NK-92 treated with Interleukin-12 subunit alpha and Interleukin-12 subunit beta, amount 100 ng/mL, for 24 hours (cell line): ENCODE measurements at regions not wholly inside any gene's neighbourhood (a gene's known extent, or its start where the extent isn't known, plus 50 kb on each side); places are given as distances from the start of the nearest gene placed in this dataset.
A peak's percentile ranks its signal among the peaks of the same experiment; 100 is the strongest.

ENCODE experiments used
- DNase-seq: peaks from one replicate; lab custom pipeline; 2025; lab: John Stamatoyannopoulos, UW

DNA sequence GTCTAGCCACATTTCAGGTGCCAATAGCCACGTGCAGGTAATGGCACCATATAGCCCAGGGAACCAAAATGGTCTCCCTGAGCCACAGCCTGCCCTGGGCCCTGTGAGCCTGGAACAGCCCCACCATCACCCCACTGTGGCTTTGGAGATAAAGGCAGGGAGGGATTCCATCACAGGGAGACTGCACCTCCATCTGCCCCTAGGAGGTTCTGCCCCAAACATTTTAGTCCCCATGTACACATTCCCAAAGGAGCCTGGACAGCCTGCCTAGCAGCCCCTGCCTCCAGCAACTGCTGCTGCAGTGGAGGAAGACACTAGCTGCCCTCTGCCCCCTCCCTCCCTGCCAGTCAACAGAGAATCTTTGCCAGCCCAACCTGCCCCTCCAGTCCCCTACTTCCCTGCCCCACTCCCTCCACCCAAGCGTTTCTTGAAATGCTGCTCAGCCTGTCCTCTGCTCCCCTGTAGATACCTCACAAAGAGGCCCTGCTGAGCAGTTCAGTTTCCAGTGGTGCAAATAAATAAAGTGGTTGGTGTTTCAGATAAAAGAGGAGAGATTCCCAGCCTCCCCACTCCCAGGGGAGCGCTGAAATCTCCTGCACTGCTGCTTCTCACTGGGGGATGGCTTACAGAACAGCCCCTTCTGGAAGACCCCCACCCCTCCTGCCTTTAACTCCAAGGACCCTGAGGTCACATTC, 921.8 kb downstream of the UQCRFS1 start:
- no peak for DNase-seq

DNA sequence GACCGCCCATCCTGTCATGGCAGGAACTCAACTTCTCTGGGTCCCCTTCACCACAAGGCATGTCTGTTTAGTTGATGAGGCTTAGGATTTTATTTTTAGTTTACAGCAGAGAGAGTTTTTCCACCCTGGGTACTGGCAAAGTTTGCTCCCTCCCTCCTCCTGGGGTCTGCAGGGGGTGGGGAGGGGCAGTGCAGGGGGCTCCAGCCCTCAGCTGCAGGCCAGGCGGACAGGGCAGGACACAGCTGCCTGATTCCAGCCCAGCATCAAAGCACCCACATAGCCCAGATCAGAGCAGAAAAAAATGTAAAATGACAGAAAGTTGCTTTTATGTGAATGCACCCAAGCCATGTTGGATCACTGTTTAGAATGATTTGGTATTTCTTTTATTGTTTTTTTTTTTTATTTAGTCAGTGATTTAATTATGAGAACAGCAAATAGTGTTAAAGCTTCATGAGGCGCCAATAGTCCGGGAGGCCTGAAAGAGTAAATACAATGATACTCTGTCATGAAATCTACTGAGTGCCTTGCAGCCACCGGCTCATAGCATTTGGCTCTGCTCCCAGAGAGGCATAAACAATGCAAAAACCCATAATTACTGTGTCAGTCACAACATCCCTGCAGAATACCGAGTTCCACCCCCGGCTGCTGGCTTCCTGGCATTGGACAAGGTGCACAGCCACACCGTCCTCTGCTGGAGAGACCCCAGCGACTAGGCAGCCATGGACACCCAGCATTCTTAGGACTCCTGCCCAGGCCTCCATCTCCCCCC, 923.5 kb downstream of the UQCRFS1 start:
- DNase-seq, result no peak

DNA sequence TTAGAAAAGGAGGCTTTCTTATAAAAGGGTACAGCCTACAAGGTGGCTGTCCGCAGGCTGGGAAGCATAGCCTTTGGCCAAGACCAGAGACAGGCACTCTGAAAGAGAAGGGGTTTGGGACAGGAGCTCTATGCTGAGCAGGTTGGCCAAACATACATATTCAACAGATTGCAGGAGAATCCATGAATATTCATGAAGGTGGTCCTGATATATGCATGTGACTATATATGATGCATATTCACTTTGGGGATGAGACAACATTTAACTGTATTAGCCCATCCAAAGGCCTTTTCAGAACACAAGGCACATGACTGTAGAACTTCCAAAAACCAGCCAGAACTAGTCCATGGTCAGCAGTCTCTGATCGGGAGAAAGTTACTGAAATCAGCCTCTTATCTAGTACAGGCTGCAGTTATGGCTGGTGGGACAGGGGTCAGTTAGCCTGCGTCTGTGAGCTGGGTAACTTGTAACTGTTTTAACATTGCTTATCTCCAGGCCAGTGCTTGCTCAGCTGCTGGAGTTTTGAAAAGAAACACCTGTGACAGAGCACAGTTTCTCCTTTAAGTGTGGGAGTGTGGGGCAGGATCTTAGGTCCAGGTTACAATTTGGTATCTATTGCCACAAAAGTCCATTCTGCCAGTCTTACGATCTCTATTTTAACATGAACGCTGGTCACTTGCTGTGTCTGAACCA, 924.2 kb downstream of the UQCRFS1 start:
- DNase-seq, result no peak

DNA sequence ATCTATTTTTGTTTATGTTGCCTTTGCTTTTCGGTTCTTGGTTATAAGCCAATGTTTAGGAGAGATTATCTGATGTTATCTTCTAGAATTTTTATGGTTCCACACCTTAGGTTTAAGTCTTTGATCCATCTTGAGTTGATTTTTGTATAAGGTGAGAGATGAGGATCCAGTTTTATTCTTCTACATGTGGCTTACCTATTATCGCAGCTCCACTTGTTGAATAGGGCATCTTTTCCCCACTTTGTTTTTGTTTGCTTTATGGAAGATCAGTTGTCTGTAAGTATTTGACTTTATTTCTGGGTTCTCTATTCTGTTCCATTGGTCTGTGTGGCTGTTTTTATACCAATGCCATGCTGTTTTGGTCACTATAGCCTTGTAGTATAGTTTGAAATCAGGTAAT, 927.0 kb downstream of the UQCRFS1 start:
- no peak for DNase-seq

DNA sequence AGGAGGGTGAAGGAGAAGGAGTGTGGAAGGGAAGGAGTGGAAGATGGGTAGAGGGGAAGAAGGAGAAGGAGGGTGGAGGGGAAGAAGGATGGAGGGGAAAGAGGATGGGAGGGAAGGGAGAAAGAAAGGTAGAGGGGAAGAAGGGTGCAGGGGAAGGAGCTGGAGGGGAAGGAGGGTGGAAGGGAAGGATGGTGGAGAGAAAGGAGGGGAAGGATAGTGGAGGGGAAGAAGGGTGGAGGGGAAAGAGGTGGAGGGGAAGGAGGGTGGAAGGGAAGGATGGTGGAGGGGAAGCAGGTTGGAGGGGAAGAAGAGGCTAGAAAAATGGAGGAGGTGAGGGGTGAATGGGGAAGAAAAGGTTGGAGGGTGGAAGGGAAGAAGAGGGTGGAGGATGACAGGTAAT, 927.9 kb downstream of the UQCRFS1 start:
- no peak for DNase-seq

DNA sequence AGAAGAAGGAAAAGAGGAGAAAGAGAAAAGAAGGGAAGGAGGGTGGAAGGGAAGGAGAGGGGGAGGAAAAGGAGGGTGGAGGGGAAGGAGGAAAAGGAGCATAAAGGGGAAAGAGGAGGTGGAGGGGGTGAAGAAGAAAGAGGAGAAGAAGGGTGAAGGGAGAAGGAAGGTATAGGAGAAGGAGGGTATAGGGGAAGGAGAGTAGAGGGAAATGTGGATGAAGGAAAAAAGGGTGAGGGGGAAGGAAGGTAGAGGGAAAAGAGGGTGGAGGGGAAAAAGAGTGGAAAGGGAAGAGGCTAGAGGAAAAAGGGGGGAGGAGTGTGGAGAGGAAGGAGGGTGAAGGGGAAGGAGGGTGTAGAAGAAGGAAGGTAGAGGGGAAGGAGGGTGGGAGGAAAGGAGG, 928.6 kb downstream of the UQCRFS1 start:
- DNase-seq, result no peak

DNA sequence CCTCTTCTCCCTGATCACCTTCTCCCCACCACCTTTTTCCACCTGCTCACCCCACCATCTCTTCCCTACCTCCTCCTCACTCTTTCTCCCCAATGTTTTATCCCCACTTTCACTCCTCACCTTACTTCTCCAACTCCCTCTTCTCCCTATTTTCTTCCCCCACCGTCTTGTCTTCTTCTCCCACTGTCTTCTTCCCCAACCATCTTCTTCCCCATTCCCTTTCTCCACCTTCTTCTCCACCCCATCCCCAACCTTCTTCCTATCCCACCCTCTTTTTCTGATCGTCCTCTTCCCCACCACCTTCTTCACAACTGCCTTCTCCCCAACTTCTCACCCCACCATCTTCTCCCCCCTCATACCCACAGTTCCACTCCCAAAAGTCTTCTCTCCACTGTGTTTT, 929.4 kb downstream of the UQCRFS1 start:
- no peak for DNase-seq

DNA sequence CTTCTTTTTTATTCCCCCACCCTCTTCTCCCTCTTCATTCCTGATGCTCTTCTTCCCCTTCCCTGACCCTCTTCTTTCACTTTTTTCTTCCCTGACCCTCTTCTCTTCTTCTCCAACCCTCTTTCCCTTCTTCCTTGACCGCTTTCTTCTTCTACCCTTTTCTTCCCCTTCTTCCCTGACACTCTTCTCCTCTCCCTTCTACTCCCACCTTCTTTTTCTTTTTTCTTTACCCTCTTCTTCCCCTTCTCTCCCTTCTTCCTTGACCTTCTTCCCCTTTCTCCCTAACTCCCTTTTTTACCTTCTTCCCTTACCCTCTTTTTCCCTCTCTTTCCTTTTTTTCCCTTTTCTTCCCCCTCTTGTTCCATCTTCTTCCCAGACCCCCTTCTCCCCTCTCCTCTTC, 931.3 kb downstream of the UQCRFS1 start:
- DNase-seq, result no peak

DNA sequence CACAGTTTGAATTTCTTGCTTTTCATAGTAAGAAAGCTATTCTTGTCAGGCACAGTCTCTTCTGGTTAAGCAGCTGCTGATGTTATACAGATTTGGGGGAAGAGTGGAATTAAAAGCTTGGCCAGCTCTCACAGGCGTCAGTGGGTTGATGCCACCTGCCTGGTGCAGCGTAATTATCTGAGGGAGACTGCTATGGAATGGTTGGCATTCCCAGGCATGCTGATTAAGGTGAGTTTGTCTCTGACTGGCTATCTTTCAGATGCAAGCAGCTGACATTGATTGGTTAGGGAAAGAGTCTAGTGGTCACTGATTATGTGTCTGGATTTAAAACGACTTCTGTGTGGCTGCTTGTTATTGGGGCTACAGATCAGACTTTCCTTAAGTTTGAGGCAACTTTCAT, 948.4 kb downstream of the UQCRFS1 start:
- DNase-seq, result no peak

DNA sequence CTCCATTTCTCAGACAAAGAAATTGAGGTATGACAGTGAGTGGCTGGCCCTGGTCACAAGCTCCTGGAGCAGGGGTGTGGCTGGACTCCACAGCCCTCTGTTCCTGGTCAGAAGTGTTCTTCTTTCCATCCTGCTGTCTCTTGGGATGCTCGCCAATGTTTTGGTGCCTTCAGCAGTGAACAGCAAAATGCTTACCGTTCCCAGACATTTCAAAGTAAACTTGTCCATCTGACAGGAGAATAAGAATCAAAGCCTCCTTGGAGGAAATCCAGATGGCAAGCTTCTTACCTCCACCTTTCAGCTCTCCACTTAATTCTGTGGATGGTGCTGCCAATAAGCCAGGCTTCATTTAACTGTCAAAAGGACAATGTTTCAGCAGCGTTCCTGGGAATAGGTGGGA, 954.1 kb downstream of the UQCRFS1 start:
- DNase-seq, result no peak

DNA sequence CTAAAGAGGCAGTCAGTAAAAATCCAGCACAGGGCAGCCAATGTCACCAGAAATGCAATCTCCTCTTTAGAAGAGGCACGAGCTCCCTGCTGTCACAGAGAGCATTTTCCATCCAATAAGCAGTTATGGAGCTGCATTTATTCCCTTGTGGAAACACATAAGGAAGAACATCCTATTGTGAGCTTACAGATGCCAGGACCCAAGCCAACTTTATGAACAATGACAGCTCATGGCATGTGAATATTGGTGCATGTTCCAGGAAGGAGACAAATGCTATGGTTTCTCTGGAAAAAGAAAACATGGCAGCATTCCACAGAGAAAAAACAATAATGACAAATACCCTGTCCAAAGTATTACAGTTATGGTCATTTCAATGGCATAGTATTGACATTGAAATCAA, 955.6 kb downstream of the UQCRFS1 start:
- no peak for DNase-seq

DNA sequence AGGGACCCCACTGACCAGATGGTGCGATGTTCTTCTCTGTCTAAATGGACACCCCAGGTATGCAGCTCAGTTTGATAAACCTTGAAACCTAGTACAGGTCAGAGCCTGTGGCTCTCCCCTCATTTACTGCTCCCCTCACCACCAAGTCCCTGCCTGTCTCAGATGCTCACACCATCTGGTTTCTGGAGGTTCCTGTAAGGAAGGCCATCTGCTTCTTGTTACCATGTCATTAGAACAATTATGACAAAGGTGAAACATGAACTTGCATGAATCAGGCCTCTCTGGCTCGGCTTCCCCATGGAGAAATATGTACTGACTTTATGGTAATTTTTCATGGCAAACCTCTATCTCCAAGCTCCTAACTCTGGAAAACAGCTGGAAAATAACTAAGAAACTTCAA, 965.7 kb downstream of the UQCRFS1 start:
- no peak for DNase-seq

DNA sequence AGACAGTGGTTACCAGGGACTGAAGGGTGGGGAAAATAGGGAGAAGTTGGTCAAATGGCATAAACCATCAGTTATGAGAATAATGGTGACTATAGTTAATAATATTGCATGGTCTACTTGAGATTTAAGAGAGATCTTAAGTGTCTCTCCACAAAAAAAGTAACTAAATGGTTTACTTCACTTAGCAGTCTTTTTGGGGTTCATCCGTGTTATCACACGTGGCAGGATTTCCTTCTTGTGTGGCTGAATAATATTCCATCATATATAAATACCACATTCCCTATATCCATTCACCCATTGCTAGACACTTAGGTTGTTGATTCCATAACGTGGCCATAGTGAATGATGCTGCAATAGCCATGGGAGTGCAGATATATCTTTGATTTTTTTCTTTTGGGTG, 967.0 kb downstream of the UQCRFS1 start:
- DNase-seq, result no peak

DNA sequence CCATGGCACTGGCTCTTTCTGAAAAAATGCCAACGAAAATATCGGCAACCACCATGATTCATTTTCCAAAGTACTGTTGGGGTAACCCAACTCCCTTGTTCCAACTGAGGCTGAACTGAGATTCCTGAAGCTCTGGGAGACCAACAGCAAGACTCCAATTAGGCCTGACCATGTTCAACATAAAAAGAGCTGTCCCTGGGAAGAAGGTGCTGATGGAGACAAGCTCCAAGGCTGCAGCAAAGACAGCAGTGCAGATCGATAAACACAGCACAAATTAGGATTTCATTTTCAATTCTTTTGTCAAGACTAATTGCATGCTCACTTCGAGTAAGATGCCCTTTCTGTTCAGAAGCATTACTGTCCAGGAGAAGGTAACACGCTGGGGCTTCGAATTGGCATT, 968.0 kb downstream of the UQCRFS1 start:
- no peak for DNase-seq

DNA sequence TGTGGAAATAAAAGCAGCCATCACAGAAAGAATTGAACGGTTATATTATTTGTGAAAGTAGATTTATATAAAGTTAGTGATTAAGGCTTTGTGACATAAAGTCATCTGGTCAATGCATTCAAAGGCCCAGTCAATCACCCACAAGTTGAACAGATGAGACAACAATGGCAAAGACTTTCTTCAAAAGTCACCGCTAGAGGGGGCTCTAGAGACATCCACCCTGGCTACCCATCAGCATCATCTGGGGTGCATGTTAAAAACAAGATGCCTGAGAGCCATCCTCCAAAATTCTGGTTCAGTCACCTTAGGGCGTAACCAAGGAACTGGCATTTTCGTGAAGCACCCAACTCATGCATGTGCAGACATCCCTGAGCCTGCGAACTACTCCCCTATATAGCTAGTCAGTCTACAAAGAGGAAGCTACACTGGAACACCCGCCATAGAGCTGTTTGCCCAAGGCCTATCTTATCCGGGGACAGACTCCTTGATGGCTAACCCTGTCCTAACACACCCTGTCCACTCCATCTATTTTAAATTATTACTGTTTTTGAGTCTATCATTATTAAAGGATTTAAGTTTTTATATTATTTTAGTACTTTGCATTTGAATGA, 970.5 kb downstream of the UQCRFS1 start:
- peak; percentile 6 for DNase-seq

DNA sequence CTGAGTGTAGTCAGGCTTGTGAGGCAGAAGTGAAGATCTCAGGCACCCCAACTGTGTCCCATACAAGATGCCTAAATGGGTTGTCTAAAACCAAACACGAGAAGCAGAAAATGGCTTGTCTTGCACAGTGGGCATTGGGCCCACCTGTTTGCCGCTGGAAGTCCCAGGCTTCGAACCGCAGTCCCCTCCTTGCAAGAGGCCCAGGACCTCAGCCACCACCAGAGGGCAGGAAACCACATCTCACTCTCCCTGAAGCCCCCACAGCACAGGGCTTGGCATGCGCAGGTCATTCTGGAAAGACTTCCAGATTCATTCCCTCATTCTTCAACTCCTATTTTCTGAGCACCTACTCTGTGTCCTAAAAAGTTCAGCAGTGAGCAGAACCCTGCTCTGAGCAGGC, 973.7 kb downstream of the UQCRFS1 start:
- DNase-seq, result no peak

DNA sequence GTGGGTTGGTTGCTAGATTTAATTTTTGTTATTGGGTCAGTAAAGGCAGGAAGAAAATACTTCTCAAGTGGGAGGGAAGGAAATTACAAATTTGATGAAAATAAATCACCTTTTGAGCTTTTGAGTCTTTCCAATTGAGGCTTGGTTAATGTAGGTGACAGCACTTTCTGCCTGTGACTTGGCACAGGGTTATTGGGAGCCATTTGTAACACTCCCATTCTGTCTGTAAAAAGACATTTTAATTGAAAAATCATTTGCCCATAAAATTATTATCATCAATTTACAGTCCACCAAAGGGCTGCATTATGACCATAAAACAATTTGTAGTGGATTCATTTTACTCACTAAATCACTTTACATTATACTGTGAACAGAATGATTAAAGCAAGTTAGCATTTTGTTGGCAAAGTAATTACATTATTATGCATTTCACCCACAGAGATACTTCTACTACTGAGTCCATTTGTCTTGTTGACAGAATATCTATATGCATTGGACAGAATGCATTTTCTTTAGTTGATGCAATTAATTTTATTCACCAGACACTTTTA, 974.6 kb downstream of the UQCRFS1 start:
- DNase-seq, result no peak

DNA sequence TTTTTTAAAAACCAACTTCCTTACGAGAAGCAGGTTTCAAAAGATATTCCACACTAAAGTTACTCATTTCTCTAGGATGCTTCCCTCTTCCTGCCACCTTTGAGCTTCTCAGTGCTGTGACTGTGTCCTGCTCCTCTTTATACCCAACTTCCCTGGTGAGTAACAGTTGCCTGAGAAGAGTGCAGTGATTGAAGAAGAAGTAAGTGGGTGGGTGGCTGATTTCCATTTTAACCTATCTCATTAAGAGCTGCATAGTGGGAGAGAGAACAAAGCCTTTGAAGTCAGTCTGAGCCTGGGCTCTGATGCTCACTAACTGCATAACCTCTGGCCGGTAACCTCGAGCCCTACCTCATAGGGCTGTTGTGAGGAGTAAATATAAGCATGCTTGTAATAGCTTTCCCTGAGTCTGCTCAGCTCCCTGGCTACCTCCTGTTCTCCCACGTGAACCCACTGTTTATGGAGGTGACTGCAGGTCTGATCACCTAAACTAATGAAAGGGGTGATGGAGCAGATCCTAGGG, 977.3 kb downstream of the UQCRFS1 start:
- DNase-seq, result no peak

DNA sequence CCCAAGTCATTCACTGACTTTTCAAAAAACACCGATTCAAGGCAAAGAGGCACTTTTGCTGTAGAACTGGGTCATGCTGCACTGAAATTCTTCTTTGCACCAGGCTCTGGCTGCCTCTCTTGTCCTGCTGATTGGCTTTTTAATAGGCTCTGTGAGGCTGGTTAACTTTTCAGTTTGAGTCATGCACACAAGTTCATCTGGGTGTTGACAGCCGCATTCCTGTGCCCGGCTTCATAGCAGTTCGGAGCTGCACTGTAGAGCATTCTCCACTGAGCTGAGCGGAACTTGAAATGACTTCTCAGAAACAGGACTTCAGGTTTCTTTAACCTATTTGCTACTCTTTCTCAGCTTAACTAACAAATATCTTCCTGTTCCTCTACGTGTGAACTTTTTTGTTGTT, 978.3 kb downstream of the UQCRFS1 start:
- no peak for DNase-seq

DNA sequence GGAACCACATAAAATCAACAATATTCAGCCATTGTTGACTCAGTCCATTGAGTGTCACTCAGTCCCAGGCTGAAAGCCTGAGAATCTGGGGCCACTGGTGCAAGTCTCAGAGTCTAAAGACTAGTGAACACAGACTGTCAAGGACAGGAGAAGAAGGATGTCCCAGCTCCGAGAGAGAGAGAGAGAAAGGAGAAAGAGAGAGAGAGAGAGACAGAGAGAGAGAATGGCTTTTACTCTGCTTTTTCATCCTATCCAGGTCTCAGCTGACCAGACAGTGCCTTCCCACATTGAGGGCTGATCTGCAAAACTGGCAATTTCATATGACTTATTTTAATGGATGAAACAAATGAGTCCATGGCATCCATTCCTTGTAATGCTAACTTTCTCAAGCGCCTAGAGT, 984.1 kb downstream of the UQCRFS1 start:
- DNase-seq, result no peak

DNA sequence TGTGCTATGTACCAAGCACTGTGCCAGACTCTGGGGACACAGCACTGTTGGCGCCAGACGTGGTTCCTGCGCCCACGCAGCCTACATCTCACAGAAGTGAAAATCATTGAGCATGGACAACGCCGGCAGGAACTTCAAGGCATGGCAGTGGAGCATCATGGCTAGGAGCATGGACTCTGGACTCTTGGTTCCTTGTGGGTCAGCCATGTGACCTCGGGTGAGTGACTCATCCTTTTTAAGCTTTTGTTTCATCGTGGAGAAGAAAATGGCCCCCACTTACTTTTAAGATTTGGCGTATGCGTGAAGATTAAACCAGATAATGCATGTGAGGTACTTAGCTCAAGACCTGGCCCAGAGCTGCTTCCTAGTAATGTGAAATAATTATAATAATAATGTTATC, 988.5 kb downstream of the UQCRFS1 start:
- DNase-seq, result no peak

DNA sequence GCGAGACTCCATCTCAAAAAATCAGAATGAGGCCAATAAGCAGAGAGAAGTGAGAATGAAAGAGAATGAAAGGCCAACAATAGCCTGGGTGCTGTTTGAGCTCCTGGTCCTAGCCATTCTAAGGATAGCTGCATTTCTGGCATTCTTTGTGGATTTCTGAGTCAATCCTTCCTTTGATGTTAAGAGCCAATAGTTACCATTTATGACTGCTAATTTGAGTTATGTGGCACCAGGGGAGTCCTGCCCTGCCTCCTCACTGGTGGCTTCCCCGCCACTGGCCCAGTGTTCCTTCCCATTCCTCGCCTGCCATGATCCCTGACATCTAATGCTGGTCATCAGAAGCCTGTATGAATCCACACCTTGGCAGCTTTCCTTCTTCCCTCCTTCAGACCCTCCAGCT, 991.2 kb downstream of the UQCRFS1 start:
- DNase-seq, result no peak
